CD4-positive, alpha-beta memory T cell (primary cell): ENCODE measurements at regions not wholly inside any gene's neighbourhood (a gene's known extent, or its start where the extent isn't known, plus 50 kb on each side); places are given as distances from the start of the nearest gene placed in this dataset.
A peak's percentile ranks its signal among the peaks of the same experiment; 100 is the strongest.

ENCODE experiments used
- CTCF ChIA-PET: fragments of 350-600 bp; sonication (Branson Sonifier 250); formaldehyde crosslinking; loops from one replicate; lab custom pipeline; 2021; ENCODE audit warnings: inconsistent platforms; ENCODE audit not compliant: partially characterized antibody; lab: Charles Lee
- POLR2A ChIA-PET: fragments of 350-600 bp; sonication (Branson Sonifier 250); formaldehyde crosslinking; loops from one replicate; lab custom pipeline; 2021; ENCODE audit not compliant: partially characterized antibody; lab: Charles Lee
- DNase-seq, 5 donors: peaks; one replicate each; pipeline versions ENCODE4 v3.0.0 to v3.0.0-alpha.2; 2020 to 2022; ENCODE audit warnings: mixed read lengths in 1 of 5
- H3K27ac ChIP-seq: one replicate; pipeline ENCODE4 v1.7.0; 2013; ENCODE audit warnings: low read depth, low read length
- H3K27me3 ChIP-seq: 2 replicates; pipeline ENCODE4 v1.7.0; 2013; ENCODE audit warnings: mild to moderate bottlenecking, low read length, moderate library complexity; ENCODE audit not compliant: insufficient read depth
- H3K36me3 ChIP-seq: 2 replicates; pipeline ENCODE4 v1.7.0; 2013; ENCODE audit warnings: mild to moderate bottlenecking, low read length, moderate library complexity; ENCODE audit not compliant: insufficient read depth
- H3K4me1 ChIP-seq: 2 replicates; pipeline ENCODE4 v1.7.0; 2013; ENCODE audit warnings: mild to moderate bottlenecking, low read length, moderate library complexity; ENCODE audit not compliant: insufficient read depth
- H3K4me3 ChIP-seq, 2 donors: one replicate each; pipeline ENCODE4 v1.7.0; 2013; ENCODE audit warnings: low read length in 2 of 2, mild to moderate bottlenecking in 1 of 2
- H3K9me3 ChIP-seq, 2 donors: one replicate each; pipeline ENCODE4 v1.7.0; 2013; ENCODE audit warnings: low read length in 2 of 2, control low read depth in 1 of 2; ENCODE audit not compliant: control insufficient read depth in 1 of 2
- H3K27ac Mint-ChIP-seq, 7 donors: one replicate each; pipeline ENCODE4 v1.8.0; 2020 to 2021; ENCODE audit warnings: mixed read lengths in 7 of 7, mild to moderate bottlenecking in 6 of 7, inconsistent platforms in 3 of 7, moderate library complexity in 3 of 7
- H3K27me3 Mint-ChIP-seq, 2 donors: one replicate each; pipeline ENCODE4 v1.8.0; 2020 to 2021; ENCODE audit warnings: mixed read lengths in 2 of 2
- H3K36me3 Mint-ChIP-seq, 2 donors: one replicate each; pipeline ENCODE4 v1.8.0; 2020 to 2021; ENCODE audit warnings: mixed read lengths in 2 of 2, inconsistent platforms in 1 of 2, mild to moderate bottlenecking in 1 of 2
- H3K4me1 Mint-ChIP-seq, 4 donors: one replicate each; pipeline ENCODE4 v1.8.0; 2020 to 2021; ENCODE audit warnings: mixed read lengths in 4 of 4, mild to moderate bottlenecking in 1 of 4
- H3K4me3 Mint-ChIP-seq, 8 donors: one replicate each; pipeline ENCODE4 v1.8.0; 2020 to 2021; ENCODE audit warnings: mixed read lengths in 8 of 8, mild to moderate bottlenecking in 7 of 8, moderate library complexity in 6 of 8, inconsistent platforms in 3 of 8
- H3K9me3 Mint-ChIP-seq, 8 donors: one replicate each; pipeline ENCODE4 v1.8.0; 2020 to 2021; ENCODE audit warnings: mixed read lengths in 8 of 8, mild to moderate bottlenecking in 5 of 8, inconsistent platforms in 3 of 8, moderate library complexity in 1 of 8
- intact Hi-C: fragments of 100-400 bp; cut with micrococcal nuclease; formaldehyde crosslinking; loops from one replicate; pipeline ENCODE4 v1.15.1; 2023

DNA sequence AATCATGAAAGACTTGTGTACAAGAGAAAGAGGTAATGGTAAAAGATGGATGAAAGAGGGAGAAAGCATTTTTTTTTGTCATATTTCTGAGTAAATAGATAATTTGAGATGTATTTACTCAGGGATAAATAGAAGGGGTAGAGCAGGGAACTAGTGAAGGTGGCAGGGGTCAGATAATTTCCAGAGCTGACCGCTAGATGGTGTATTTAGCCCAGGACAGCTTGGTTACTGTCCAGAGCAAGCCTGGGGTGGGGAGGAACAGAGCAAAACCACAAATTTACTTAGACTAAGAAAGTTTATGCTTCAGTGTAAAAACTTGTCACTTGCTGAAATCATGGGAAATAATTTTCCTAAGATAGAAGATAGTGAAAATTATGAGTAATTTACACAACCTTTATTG, 91.5 kb downstream of the XCL2 start:
- H3K27me3 Mint-ChIP-seq, result no peaks in the 10 kb centered on the region
- ChIA-PET POLR2A (interaction anchor here (1.6 kb wide), 1 partner anchor 83 kb away, joined by 4 read pairs; no protein-coding TSS in a partner anchor), CTCF (interaction anchor here (1.0 kb wide), 1 partner anchor 13 kb away, joined by 3 read pairs; no protein-coding TSS in a partner anchor)
- no peaks in the 10 kb centered on the region for H3K4me1 ChIP-seq
- DNase-seq, result no peak
- H3K27me3 ChIP-seq, result no peaks in the 10 kb centered on the region
- no peak overlapping the region for H3K4me3 Mint-ChIP-seq
- no peak overlapping the region for H3K27ac Mint-ChIP-seq
- intact Hi-C loops, result no loop called here
- no peak overlapping the region for H3K27ac ChIP-seq
- H3K36me3 Mint-ChIP-seq, result peaks cover 3 to 11% of the 10 kb centered on the region in 2 donors
- peaks cover 4 to 28% (median 10%) of the 10 kb centered on the region in 4 donors for H3K4me1 Mint-ChIP-seq
- no peaks in the 10 kb centered on the region for H3K9me3 ChIP-seq
- H3K4me3 ChIP-seq, result no peak overlapping the region
- peaks cover 2 to 12% (median 7%) of the 10 kb centered on the region in 8 donors for H3K9me3 Mint-ChIP-seq
- no peaks in the 10 kb centered on the region for H3K36me3 ChIP-seq

- H3K27me3 Mint-ChIP-seq, result no peaks in the 10 kb centered on the region
- peak overlapping the region in 2 of 7 donors; percentile 44 to 87 for H3K27ac Mint-ChIP-seq
- H3K4me3 Mint-ChIP-seq, result no peak overlapping the region
- CTCF ChIA-PET, result interaction anchor here (0.8 to 1.9 kb wide), 2 partner anchors 8 to 155 kb away, joined by 3 to 7 read pairs; no protein-coding TSS in a partner anchor
- no peaks in the 10 kb centered on the region for H3K36me3 ChIP-seq
- H3K9me3 ChIP-seq, result no peaks in the 10 kb centered on the region
- H3K9me3 Mint-ChIP-seq, result peaks cover 2 to 8% (median 6%) of the 10 kb centered on the region in 8 donors
- H3K4me1 Mint-ChIP-seq, result peaks cover 28 to 51% (median 42%) of the 10 kb centered on the region in 4 donors
- H3K4me3 ChIP-seq, result no peak overlapping the region
- H3K36me3 Mint-ChIP-seq, result peaks cover 3 to 10% of the 10 kb centered on the region in 2 donors
- no peak for DNase-seq
- H3K27me3 ChIP-seq, result no peaks in the 10 kb centered on the region
- POLR2A ChIA-PET, result interaction anchor here (1.0 kb wide), 1 partner anchor 22 kb away, joined by 3 read pairs; no protein-coding TSS in a partner anchor
- intact Hi-C loops, result no loop called here
- peaks cover 41% of the 10 kb centered on the region for H3K4me1 ChIP-seq
- H3K27ac ChIP-seq, result no peak overlapping the region
Observed at GRCh38 chr1:168447871-168448270, 95.9 kb downstream of the XCL2 start.

- Mint-ChIP-seq H3K4me3 (peak overlapping the region in 5 of 8 donors; percentile 2 to 55 (median 24)), H3K4me1 (peaks cover 30 to 69% (median 50%) of the 10 kb centered on the region in 4 donors), H3K27me3 (no peaks in the 10 kb centered on the region), H3K27ac (peak overlapping the region in 5 of 7 donors; percentile 13 to 65 (median 39)), H3K36me3 (peaks cover 0 to 6% of the 10 kb centered on the region in 2 donors), H3K9me3 (peaks cover 0 to 5% (median 0%) of the 10 kb centered on the region in 8 donors)
- no peak overlapping the region for H3K27ac ChIP-seq
- POLR2A ChIA-PET, result interaction anchor here (0.7 kb wide), 2 partner anchors 9 to 24 kb away, joined by 3 to 5 read pairs; no protein-coding TSS in a partner anchor
- H3K36me3 ChIP-seq, result no peaks in the 10 kb centered on the region
- no peak overlapping the region for H3K4me3 ChIP-seq
- intact Hi-C loops, result no loop called here
- H3K9me3 ChIP-seq, result no peaks in the 10 kb centered on the region
- CTCF ChIA-PET, result interaction anchor here (1.5 to 2.2 kb wide), 3 partner anchors 90 to 160 kb away, joined by 3 to 9 read pairs (median 6); no protein-coding TSS in a partner anchor
- no peaks in the 10 kb centered on the region for H3K27me3 ChIP-seq
- no peak for DNase-seq
- peaks cover 47% of the 10 kb centered on the region for H3K4me1 ChIP-seq
Observed at GRCh38 chr1:168446081-168446480, 97.7 kb downstream of the XCL2 start.

GRCh38 chr1:168443899-168444298, 99.9 kb downstream of the XCL2 start:
- DNase-seq, result peak; percentile 40 to 61 (median 53)
- Mint-ChIP-seq H3K9me3 (peaks cover 0 to 4% (median 0%) of the 10 kb centered on the region in 8 donors), H3K4me3 (peak overlapping the region; percentile 23 to 70 (median 57)), H3K36me3 (peaks cover 0 to 3% of the 10 kb centered on the region in 2 donors), H3K27ac (peak overlapping the region; percentile 73 to 92 (median 85)), H3K27me3 (no peaks in the 10 kb centered on the region), H3K4me1 (peaks cover 46 to 91% (median 69%) of the 10 kb centered on the region in 4 donors)
- Histone ChIP-seq H3K9me3 (no peaks in the 10 kb centered on the region), H3K4me1 (peaks cover 69% of the 10 kb centered on the region), H3K4me3 (no peak overlapping the region), H3K27me3 (no peaks in the 10 kb centered on the region), H3K36me3 (no peaks in the 10 kb centered on the region), H3K27ac (no peak overlapping the region)
- ChIA-PET CTCF (interaction anchor here (0.7 to 13.1 kb wide), 15 partner anchors 10 to 159 kb away, joined by 3 to 249 read pairs (median 5); no protein-coding TSS in a partner anchor), POLR2A (interaction anchor here (0.6 to 2.6 kb wide), 14 partner anchors 22 to 924 kb away, joined by 3 to 22 read pairs (median 4); partner anchors contain the start of genes BLZF1 and NME7)
- intact Hi-C loops, result no loop called here

GRCh38 chr1:168443356-168443755, 100.4 kb downstream of the XCL2 start:
- H3K36me3 Mint-ChIP-seq, result peaks cover 0 to 3% of the 10 kb centered on the region in 2 donors
- H3K4me1 ChIP-seq, result peaks cover 73% of the 10 kb centered on the region
- intact Hi-C loops, result no loop called here

GRCh38 chr1:168442931-168443330, 100.9 kb downstream of the XCL2 start:
- CTCF ChIA-PET, result interaction anchor here (0.7 to 13.1 kb wide), 18 partner anchors 9 to 160 kb away, joined by 3 to 249 read pairs (median 4); no protein-coding TSS in a partner anchor
- Histone ChIP-seq H3K27ac (no peak overlapping the region), H3K27me3 (no peaks in the 10 kb centered on the region), H3K9me3 (no peaks in the 10 kb centered on the region), H3K36me3 (no peaks in the 10 kb centered on the region), H3K4me1 (peaks cover 73% of the 10 kb centered on the region), H3K4me3 (no peak overlapping the region)
- peaks cover 0 to 4% (median 0%) of the 10 kb centered on the region in 8 donors for H3K9me3 Mint-ChIP-seq
- peaks cover 0 to 3% of the 10 kb centered on the region in 2 donors for H3K36me3 Mint-ChIP-seq
- no peak for DNase-seq
- H3K4me3 Mint-ChIP-seq, result no peak overlapping the region
- peaks cover 47 to 93% (median 69%) of the 10 kb centered on the region in 4 donors for H3K4me1 Mint-ChIP-seq
- POLR2A ChIA-PET, result interaction anchor here (1.1 to 2.6 kb wide), 6 partner anchors 26 to 100 kb away, joined by 3 to 22 read pairs (median 5); no protein-coding TSS in a partner anchor
- H3K27ac Mint-ChIP-seq, result peak overlapping the region; percentile 15 to 90 (median 77)
- intact Hi-C loops, result no loop called here
- no peaks in the 10 kb centered on the region for H3K27me3 Mint-ChIP-seq

More at GRCh38 chr1:168443356-168443755, 100.4 kb downstream of the XCL2 start:
- H3K9me3 Mint-ChIP-seq, result peaks cover 0 to 4% (median 0%) of the 10 kb centered on the region in 8 donors
- CTCF ChIA-PET, result interaction anchor here (0.7 to 13.1 kb wide), 16 partner anchors 10 to 160 kb away, joined by 3 to 249 read pairs (median 4); no protein-coding TSS in a partner anchor
- H3K9me3 ChIP-seq, result no peaks in the 10 kb centered on the region
- peak overlapping the region; percentile 73 to 92 (median 85) for H3K27ac Mint-ChIP-seq
- H3K4me3 ChIP-seq, result no peak overlapping the region
- H3K36me3 ChIP-seq, result no peaks in the 10 kb centered on the region
- DNase-seq, result no peak
- POLR2A ChIA-PET, result interaction anchor here (0.7 to 2.6 kb wide), 8 partner anchors 23 to 100 kb away, joined by 3 to 22 read pairs (median 6); no protein-coding TSS in a partner anchor
- no peak overlapping the region for H3K27ac ChIP-seq
- H3K4me3 Mint-ChIP-seq, result peak overlapping the region in 7 of 8 donors; percentile 10 to 70 (median 59)
- no peaks in the 10 kb centered on the region for H3K27me3 Mint-ChIP-seq
- no peaks in the 10 kb centered on the region for H3K27me3 ChIP-seq
- peaks cover 48 to 92% (median 70%) of the 10 kb centered on the region in 4 donors for H3K4me1 Mint-ChIP-seq

GRCh38 chr1:168441745-168442144, 102.1 kb downstream of the XCL2 start:
- Histone ChIP-seq H3K4me3 (no peak overlapping the region), H3K9me3 (no peaks in the 10 kb centered on the region), H3K4me1 (peaks cover 71% of the 10 kb centered on the region), H3K36me3 (no peaks in the 10 kb centered on the region), H3K27ac (no peak overlapping the region), H3K27me3 (no peaks in the 10 kb centered on the region)
- intact Hi-C loops, result no loop called here
- POLR2A ChIA-PET, result interaction anchor here (1.1 to 3.1 kb wide), 2 partner anchors 93 kb away, joined by 3 to 17 read pairs; no protein-coding TSS in a partner anchor
- Mint-ChIP-seq H3K27ac (peak overlapping the region in 2 of 7 donors; percentile 16 to 72), H3K4me1 (peaks cover 44 to 89% (median 63%) of the 10 kb centered on the region in 4 donors), H3K9me3 (peaks cover 0 to 4% (median 0%) of the 10 kb centered on the region in 8 donors), H3K36me3 (no peaks in the 10 kb centered on the region), H3K4me3 (no peak overlapping the region), H3K27me3 (no peaks in the 10 kb centered on the region)
- CTCF ChIA-PET, result interaction anchor here (0.9 to 13.1 kb wide), 12 partner anchors 16 to 1124 kb away, joined by 3 to 249 read pairs (median 8); no protein-coding TSS in a partner anchor
- no peak for DNase-seq
